Spleen (tissue), 7 donors: ENCODE measurements at regions not wholly inside any gene's neighbourhood (a gene's known extent, or its start where the extent isn't known, plus 50 kb on each side); places are given as distances from the start of the nearest gene placed in this dataset.

Experiments used
- POLR2A ChIP-seq, 3 donors: fragments of 450-650 bp; IDR thresholded peaks; one replicate each; pipeline ENCODE4 v1.5.1; 2017; ENCODE audit warnings: antibody characterized with exemption in 3 of 3, mild to moderate bottlenecking in 1 of 3
- POLR2AphosphoS5 ChIP-seq, 3 donors: sonication (generic); formaldehyde crosslinking; IDR thresholded peaks; one replicate each; pipeline ENCODE4 v1.5.1; 2017; ENCODE audit warnings: antibody characterized with exemption in 3 of 3
- TF ChIP-seq, protein P1 (sequence below), 11 experiments: fragments of 200-600 bp in 7 of 11; fragments of 450-650 bp in 4 of 11; sonication (generic) in 4 of 11; IDR thresholded peaks in 8 of 11; conservative IDR thresholded peaks in 3 of 11; 1 replicate in 7 of 11; 2 replicates in 4 of 11; pipeline versions ENCODE4 v1.4.0 to v1.8.0; 2016 to 2021; ENCODE audit warnings: antibody characterized with exemption in 11 of 11, inconsistent platforms in 4 of 11, mild to moderate bottlenecking in 1 of 11
- donor health status: DM: no; HTN: no; CAD: no; lungs with moderate emphysema.
- donor health status: DM: no; HTN: no; CAD: no.
- donor health status: DM: no; HTN: no; CAD: no.

DNA sequence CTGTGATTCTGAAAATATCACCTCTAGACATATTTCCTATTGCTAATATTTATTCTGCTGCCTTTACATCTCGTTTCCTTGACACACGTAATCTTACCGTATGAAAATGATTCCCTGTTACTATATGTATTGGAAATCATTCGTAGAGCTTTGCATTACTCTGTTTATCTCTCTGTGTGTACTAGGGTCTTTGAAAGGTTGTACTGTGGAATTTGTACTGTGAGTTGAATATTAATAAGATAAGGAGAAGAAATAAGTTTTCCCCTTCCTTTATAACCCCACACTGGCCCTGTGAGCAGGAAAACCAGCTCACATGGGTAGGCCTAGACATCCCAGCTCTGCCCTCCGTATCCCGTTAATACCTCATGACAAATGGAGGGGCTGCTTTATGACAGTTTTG, 354.9 kb downstream of the KLF5 start:
- TF ChIP-seq, protein P1, sequence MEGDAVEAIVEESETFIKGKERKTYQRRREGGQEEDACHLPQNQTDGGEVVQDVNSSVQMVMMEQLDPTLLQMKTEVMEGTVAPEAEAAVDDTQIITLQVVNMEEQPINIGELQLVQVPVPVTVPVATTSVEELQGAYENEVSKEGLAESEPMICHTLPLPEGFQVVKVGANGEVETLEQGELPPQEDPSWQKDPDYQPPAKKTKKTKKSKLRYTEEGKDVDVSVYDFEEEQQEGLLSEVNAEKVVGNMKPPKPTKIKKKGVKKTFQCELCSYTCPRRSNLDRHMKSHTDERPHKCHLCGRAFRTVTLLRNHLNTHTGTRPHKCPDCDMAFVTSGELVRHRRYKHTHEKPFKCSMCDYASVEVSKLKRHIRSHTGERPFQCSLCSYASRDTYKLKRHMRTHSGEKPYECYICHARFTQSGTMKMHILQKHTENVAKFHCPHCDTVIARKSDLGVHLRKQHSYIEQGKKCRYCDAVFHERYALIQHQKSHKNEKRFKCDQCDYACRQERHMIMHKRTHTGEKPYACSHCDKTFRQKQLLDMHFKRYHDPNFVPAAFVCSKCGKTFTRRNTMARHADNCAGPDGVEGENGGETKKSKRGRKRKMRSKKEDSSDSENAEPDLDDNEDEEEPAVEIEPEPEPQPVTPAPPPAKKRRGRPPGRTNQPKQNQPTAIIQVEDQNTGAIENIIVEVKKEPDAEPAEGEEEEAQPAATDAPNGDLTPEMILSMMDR (IDR thresholded peaks at IDR 0.05 in 8 of 11, conservative IDR thresholded peaks at IDR 0.05 in 3 of 11), result no peak
- TF ChIP-seq POLR2A (IDR thresholded peaks at IDR 0.05) (no peak), POLR2AphosphoS5 (IDR thresholded peaks at IDR 0.05) (no peak)
